Kidney epithelial cell (primary cell): ENCODE measurements at regions not wholly inside any gene's neighbourhood (a gene's known extent, or its start where the extent isn't known, plus 50 kb on each side); places are given as distances from the start of the nearest gene placed in this dataset.

Experiments used
- DNase-seq: peaks from one replicate; pipeline ENCODE4 v3.0.0-alpha.2; 2010; ENCODE audit warnings: low read depth
- H3K27me3 ChIP-seq: 2 replicates; pipeline ENCODE4 v1.6.0; 2011; ENCODE audit warnings: low read length; ENCODE audit not compliant: control insufficient read depth, insufficient read depth
- H3K36me3 ChIP-seq: 2 replicates; pipeline ENCODE4 v1.5.1; 2011; ENCODE audit warnings: low read length; ENCODE audit not compliant: control insufficient read depth, insufficient read depth
- H3K4me3 ChIP-seq: 2 replicates; pipeline ENCODE4 v1.5.1; 2011; ENCODE audit warnings: low read depth, mild to moderate bottlenecking, control low read depth, low read length
- CTCF ChIP-seq: IDR thresholded peaks from 2 replicates; pipeline ENCODE4 v1.5.1; 2011; ENCODE audit warnings: mild to moderate bottlenecking, moderate library complexity, low read length, control low read depth, inconsistent platforms; ENCODE audit not compliant: insufficient read depth, poor library complexity, severe bottlenecking

DNA sequence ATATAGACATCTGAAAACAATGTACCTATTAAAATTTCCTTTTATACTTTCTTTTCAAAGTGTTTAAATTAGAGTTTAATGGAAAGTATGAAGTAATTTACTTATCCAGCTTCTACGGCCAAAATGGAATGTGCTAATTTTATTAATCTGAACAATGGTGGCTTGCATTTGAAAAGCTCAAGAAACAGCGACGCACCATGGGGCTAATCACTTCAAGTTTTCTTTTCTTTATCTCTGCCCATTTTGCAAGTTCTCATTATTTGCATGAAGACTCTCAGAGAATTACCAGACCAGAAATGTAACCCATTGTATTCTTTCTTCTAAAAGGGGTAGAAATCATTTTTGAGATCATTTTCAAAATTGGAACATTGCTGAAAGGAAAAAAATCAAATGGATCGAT, 204.0 kb upstream of the STARD13 start:
- no peaks in the 10 kb centered on the region for H3K27me3 ChIP-seq
- no peak overlapping the region for H3K4me3 ChIP-seq
- DNase-seq = no peak
- no peaks in the 10 kb centered on the region for H3K36me3 ChIP-seq
- TF ChIP-seq CTCF = no peak

GRCh38 chr13:33490461-33491327, 205.1 kb upstream of the STARD13 start:
- Histone ChIP-seq H3K36me3 (no peaks in the 10 kb centered on the region), H3K27me3 (no peaks in the 10 kb centered on the region), H3K4me3 (no peak overlapping the region)
- no peak for DNase-seq
- no peak for TF ChIP-seq CTCF

DNA sequence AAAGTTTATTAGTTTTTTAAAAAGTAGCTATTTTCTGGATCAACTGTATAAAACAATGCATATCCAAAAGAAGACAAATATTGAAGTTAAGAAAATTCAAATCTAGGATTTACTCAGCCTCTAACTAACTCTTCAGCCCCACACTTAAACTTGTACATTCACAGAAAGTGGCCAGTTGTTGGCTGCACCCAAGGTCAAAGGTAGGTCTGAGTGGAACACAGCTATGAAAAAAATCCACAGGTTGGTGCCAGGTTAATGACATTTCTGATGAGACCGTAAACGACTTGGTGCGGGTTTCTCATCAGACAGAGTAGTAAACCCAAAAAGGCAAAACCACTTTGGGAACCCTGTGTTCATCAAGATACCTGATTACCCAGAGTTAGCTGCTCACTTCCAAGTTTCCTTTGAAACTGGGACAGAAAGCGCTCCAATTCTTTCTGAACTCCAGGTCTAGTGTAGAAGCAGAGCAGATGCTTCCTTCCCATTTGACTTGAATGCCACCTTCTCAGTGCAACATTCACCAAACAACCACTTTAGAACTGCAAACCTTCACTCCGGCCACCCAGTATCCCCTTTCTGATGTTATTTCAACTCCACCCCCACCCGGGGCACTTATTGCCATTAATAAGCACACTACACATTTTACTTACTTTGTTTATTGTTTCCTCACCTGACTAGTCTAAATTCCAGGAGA, 208.3 kb upstream of the STARD13 start:
- Histone ChIP-seq H3K4me3 (no peak overlapping the region), H3K36me3 (no peaks in the 10 kb centered on the region), H3K27me3 (no peaks in the 10 kb centered on the region)
- no peak for DNase-seq
- no peak for TF ChIP-seq CTCF

- peak; percentile 83 for DNase-seq
- no peak for TF ChIP-seq CTCF
- H3K27me3 ChIP-seq = no peaks in the 10 kb centered on the region
- H3K4me3 ChIP-seq = no peak overlapping the region
- no peaks in the 10 kb centered on the region for H3K36me3 ChIP-seq
These were observed 209.1 kb upstream of the STARD13 start for GRCh38 chr13:33494596-33495204.

DNA sequence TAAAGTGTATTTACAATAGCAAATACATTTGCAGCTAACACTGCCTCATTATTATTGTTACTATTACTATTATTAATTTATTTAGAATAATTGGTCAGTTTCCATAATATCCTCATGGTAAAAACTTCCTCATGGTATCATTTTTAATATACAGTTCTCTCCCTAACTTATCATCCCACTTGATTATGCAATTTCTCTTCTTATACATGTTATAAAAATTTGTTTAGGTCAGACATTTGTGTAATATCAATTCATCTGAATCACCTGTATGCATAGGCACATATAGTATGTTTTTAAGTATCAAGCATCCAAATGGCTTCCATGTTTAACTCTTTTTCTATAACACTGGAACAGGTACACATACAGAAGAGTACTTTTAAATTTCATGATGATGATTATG, 210.8 kb upstream of the STARD13 start:
- no peak for DNase-seq
- no peaks in the 10 kb centered on the region for H3K27me3 ChIP-seq
- no peak overlapping the region for H3K4me3 ChIP-seq
- no peaks in the 10 kb centered on the region for H3K36me3 ChIP-seq
- no peak for TF ChIP-seq CTCF
